H9 (cell line): ENCODE measurements at regions not wholly inside any gene's neighbourhood (a gene's known extent, or its start where the extent isn't known, plus 50 kb on each side); places are given as distances from the start of the nearest gene placed in this dataset.

Source experiments
- DNase-seq: peaks from one replicate; pipeline ENCODE4 v3.0.0-alpha.2; 2017
- H2AFZ ChIP-seq: one replicate; pipeline ENCODE4 v1.6.1; 2013; ENCODE audit warnings: mild to moderate bottlenecking, low read length, control low read depth, moderate library complexity
- H2AK5ac ChIP-seq: 2 replicates; pipeline ENCODE4 v1.6.1; 2013; ENCODE audit warnings: low read length, control low read depth, mixed read lengths; ENCODE audit not compliant: insufficient read length
- H2BK120ac ChIP-seq: one replicate; pipeline ENCODE4 v1.6.1; 2013; ENCODE audit warnings: low read depth, mild to moderate bottlenecking, low read length, control low read depth, inconsistent platforms; ENCODE audit not compliant: poor library complexity, severe bottlenecking
- H2BK12ac ChIP-seq: 2 replicates; pipeline ENCODE4 v1.6.1; 2013; ENCODE audit warnings: low read length, control low read depth, mixed read lengths, low read depth; ENCODE audit not compliant: insufficient read length
- H2BK15ac ChIP-seq: 2 replicates; pipeline ENCODE4 v1.6.1; 2013; ENCODE audit warnings: low read depth, low read length, control low read depth
- H2BK20ac ChIP-seq: one replicate; pipeline ENCODE4 v1.6.1; 2013; ENCODE audit warnings: low read depth, mild to moderate bottlenecking, low read length, control low read depth, inconsistent platforms; ENCODE audit not compliant: poor library complexity, severe bottlenecking
- H2BK5ac ChIP-seq: 2 replicates; pipeline ENCODE4 v1.6.1; 2013; ENCODE audit warnings: low read length, control low read depth, mixed read lengths; ENCODE audit not compliant: insufficient read length
- H3K14ac ChIP-seq: 2 replicates; pipeline ENCODE4 v1.6.1; 2013; ENCODE audit warnings: low read length, control low read depth; ENCODE audit not compliant: insufficient read depth
- H3K18ac ChIP-seq: 2 replicates; pipeline ENCODE4 v1.6.1; 2013; ENCODE audit warnings: low read depth, mild to moderate bottlenecking, mixed read lengths, low read length, control low read depth; ENCODE audit not compliant: insufficient read length
- H3K23ac ChIP-seq: 2 replicates; pipeline ENCODE4 v1.6.1; 2013; ENCODE audit warnings: low read length, control low read depth, mixed read lengths, low read depth; ENCODE audit not compliant: insufficient read length
- H3K23me2 ChIP-seq: 2 replicates; pipeline ENCODE4 v1.6.1; 2013; ENCODE audit warnings: low read depth, mild to moderate bottlenecking, mixed read lengths, low read length, control low read depth; ENCODE audit not compliant: insufficient read length, poor library complexity, severe bottlenecking
- H3K27ac ChIP-seq: 2 replicates; pipeline ENCODE4 v1.5.1; 2013; ENCODE audit warnings: low read length, control low read depth, mixed read lengths, low read depth; ENCODE audit not compliant: insufficient read length
- H3K27me3 ChIP-seq: 2 replicates; pipeline ENCODE4 v1.6.1; 2013; ENCODE audit warnings: low read length, control low read depth, inconsistent platforms; ENCODE audit not compliant: insufficient read depth
- H3K4ac ChIP-seq: 2 replicates; pipeline ENCODE4 v1.6.1; 2013; ENCODE audit warnings: low read depth, mild to moderate bottlenecking, control low read depth, inconsistent platforms, low read length, moderate library complexity
- H3K4me1 ChIP-seq: 2 replicates; pipeline ENCODE4 v1.6.1; 2013; ENCODE audit warnings: low read length, control low read depth, inconsistent platforms; ENCODE audit not compliant: insufficient read depth
- H3K4me2 ChIP-seq: 2 replicates; pipeline ENCODE4 v1.6.1; 2013; ENCODE audit warnings: low read length, control low read depth, mixed read lengths; ENCODE audit not compliant: insufficient read length, insufficient read depth
- H3K56ac ChIP-seq: 2 replicates; pipeline ENCODE4 v1.6.1; 2013; ENCODE audit warnings: low read depth, mild to moderate bottlenecking, mixed read lengths, low read length, control low read depth; ENCODE audit not compliant: insufficient read length
- H3K79me1 ChIP-seq: 2 replicates; pipeline ENCODE4 v1.6.1; 2013; ENCODE audit warnings: low read depth, mild to moderate bottlenecking, moderate library complexity, low read length, control low read depth, inconsistent platforms; ENCODE audit not compliant: insufficient read depth, poor library complexity, severe bottlenecking
- H3K79me2 ChIP-seq: 2 replicates; pipeline ENCODE4 v1.6.1; 2013; ENCODE audit warnings: low read length, control low read depth, inconsistent platforms; ENCODE audit not compliant: insufficient read depth
- H3K9ac ChIP-seq: 2 replicates; pipeline ENCODE4 v1.6.1; 2013; ENCODE audit warnings: low read length, control low read depth, mixed read lengths; ENCODE audit not compliant: insufficient read length; ENCODE audit errors: extremely low read depth
- H3K9me3 ChIP-seq: one replicate; pipeline ENCODE4 v1.6.1; 2013; ENCODE audit warnings: low read depth, low read length, inconsistent platforms; ENCODE audit not compliant: control insufficient read depth
- H3T11ph ChIP-seq: one replicate; pipeline ENCODE4 v1.6.1; 2013; ENCODE audit warnings: mild to moderate bottlenecking, low read length, control low read depth, inconsistent platforms
- H4K20me1 ChIP-seq: one replicate; pipeline ENCODE4 v1.6.1; 2013; ENCODE audit not compliant: control insufficient read depth, insufficient read length, insufficient read depth
- H4K5ac ChIP-seq: 2 replicates; pipeline ENCODE4 v1.6.1; 2013; ENCODE audit warnings: low read depth, mild to moderate bottlenecking, mixed read lengths, low read length, control low read depth; ENCODE audit not compliant: insufficient read length
- H4K8ac ChIP-seq: replicated peaks from 2 replicates; pipeline ENCODE4 v1.6.1; 2013; ENCODE audit warnings: low read length, control low read depth, mixed read lengths, low read depth; ENCODE audit not compliant: insufficient read length
- H4K91ac ChIP-seq: 2 replicates; pipeline ENCODE4 v1.6.1; 2013; ENCODE audit warnings: low read depth, mild to moderate bottlenecking, moderate library complexity, mixed read lengths, low read length, control low read depth; ENCODE audit not compliant: insufficient read length
- H3K27ac Mint-ChIP-seq, 3 experiments: 2 replicates in 2 of 3; 3 replicates in 1 of 3; pipeline ENCODE4 v1.8.0; 2020 to 2021; ENCODE audit warnings: mixed read lengths in 3 of 3, mild to moderate bottlenecking in 1 of 3, moderate library complexity in 1 of 3
- H3K27me3 Mint-ChIP-seq: 2 replicates; pipeline ENCODE4 v1.8.0; 2021; ENCODE audit warnings: low read depth, mild to moderate bottlenecking, moderate library complexity, mixed read lengths
- H3K36me3 Mint-ChIP-seq, 3 experiments: 2 replicates in 2 of 3; 3 replicates in 1 of 3; pipeline ENCODE4 v1.8.0; 2020 to 2021; ENCODE audit warnings: low read depth in 3 of 3, mixed read lengths in 3 of 3; ENCODE audit not compliant: insufficient read depth in 1 of 3
- H3K4me1 Mint-ChIP-seq, 2 experiments: 2 replicates each; pipeline ENCODE4 v1.8.0; 2020; ENCODE audit warnings: mixed read lengths in 2 of 2
- H3K4me3 Mint-ChIP-seq, 2 experiments: 2 replicates in 1 of 2; 3 replicates in 1 of 2; pipeline ENCODE4 v1.8.0; 2020 to 2021; ENCODE audit warnings: mild to moderate bottlenecking in 2 of 2, mixed read lengths in 2 of 2, moderate library complexity in 1 of 2
- H3K9me3 Mint-ChIP-seq, 2 experiments: 2 replicates in 1 of 2; 3 replicates in 1 of 2; pipeline ENCODE4 v1.8.0; 2020; ENCODE audit warnings: mild to moderate bottlenecking in 2 of 2, mixed read lengths in 2 of 2, moderate library complexity in 1 of 2
- WGBS: extraction: QIAGEN DNeasy Blood & Tissue Kit; methylation state at CpG from one replicate; pipeline ENCODE4 v1.1.7; 2013; ENCODE audit warnings: missing lambda C conversion rate, low lambda C conversion rate, mixed read lengths; ENCODE audit not compliant: insufficient read length; ENCODE audit errors: extremely low coverage; 5-methylcytosine and 5-hydroxymethylcytosine counted together
- TF ChIP-seq, protein P1 (sequence below): fragments of 200-600 bp; sonication (generic); conservative IDR thresholded peaks from 3 replicates; pipeline ENCODE4 v1.8.0; 2021; ENCODE audit warnings: antibody characterized with exemption, mild to moderate bottlenecking

DNA sequence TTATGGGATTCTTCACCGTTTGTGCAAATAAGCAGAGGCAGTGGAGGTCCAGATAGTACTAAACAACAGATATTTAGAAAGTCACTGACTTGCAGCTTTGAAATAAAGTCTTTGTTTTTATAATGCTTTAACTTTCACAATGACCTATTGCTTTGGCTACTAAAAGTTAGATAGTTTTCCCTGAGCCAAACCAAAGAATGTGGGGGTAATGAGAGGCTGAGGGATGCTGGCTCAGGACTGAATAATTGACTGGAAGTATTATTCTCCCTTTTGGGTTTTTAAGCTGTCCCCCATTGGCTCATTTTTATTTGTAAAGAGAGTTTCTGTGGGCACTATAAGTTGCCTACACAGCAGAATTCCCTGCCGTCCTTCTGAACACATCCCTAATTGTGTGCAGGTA lies 99.2 kb upstream of the ACTBL2 start:
- Mint-ChIP-seq H3K36me3 (peaks cover 0 to 8% (median 2%) of the 10 kb centered on the region in 3 experiments; a peak in 3 of 7 replicates), H3K4me1 (no peaks in the 10 kb centered on the region), H3K27me3 (no peaks in the 10 kb centered on the region), H3K27ac (no peak overlapping the region), H3K4me3 (no peak overlapping the region), H3K9me3 (peaks cover 0 to 6% of the 10 kb centered on the region in 2 experiments; a peak in 2 of 5 replicates)
- no peaks in the 10 kb centered on the region for H3K79me1 ChIP-seq
- H3T11ph ChIP-seq, result no peak overlapping the region
- no peak overlapping the region for H2BK20ac ChIP-seq
- no peak overlapping the region for H3K4me2 ChIP-seq
- no peak overlapping the region for H4K91ac ChIP-seq
- no peak overlapping the region for H2AK5ac ChIP-seq
- no peak overlapping the region for H3K18ac ChIP-seq
- H3K4ac ChIP-seq, result no peak overlapping the region
- H2AFZ ChIP-seq, result no peak overlapping the region
- TF ChIP-seq, protein P1, sequence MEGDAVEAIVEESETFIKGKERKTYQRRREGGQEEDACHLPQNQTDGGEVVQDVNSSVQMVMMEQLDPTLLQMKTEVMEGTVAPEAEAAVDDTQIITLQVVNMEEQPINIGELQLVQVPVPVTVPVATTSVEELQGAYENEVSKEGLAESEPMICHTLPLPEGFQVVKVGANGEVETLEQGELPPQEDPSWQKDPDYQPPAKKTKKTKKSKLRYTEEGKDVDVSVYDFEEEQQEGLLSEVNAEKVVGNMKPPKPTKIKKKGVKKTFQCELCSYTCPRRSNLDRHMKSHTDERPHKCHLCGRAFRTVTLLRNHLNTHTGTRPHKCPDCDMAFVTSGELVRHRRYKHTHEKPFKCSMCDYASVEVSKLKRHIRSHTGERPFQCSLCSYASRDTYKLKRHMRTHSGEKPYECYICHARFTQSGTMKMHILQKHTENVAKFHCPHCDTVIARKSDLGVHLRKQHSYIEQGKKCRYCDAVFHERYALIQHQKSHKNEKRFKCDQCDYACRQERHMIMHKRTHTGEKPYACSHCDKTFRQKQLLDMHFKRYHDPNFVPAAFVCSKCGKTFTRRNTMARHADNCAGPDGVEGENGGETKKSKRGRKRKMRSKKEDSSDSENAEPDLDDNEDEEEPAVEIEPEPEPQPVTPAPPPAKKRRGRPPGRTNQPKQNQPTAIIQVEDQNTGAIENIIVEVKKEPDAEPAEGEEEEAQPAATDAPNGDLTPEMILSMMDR, result no peak
- H2BK15ac ChIP-seq, result no peak overlapping the region
- H3K9ac ChIP-seq, result no peak overlapping the region
- no peak overlapping the region for H2BK5ac ChIP-seq
- H3K79me2 ChIP-seq, result no peaks in the 10 kb centered on the region
- H2BK120ac ChIP-seq, result no peak overlapping the region
- no peaks in the 10 kb centered on the region for H3K4me1 ChIP-seq
- WGBS, result no CpG with 5 or more reads among the region's 2 CpGs
- no peak overlapping the region for H3K14ac ChIP-seq
- H3K27me3 ChIP-seq, result no peaks in the 10 kb centered on the region
- H2BK12ac ChIP-seq, result no peak overlapping the region
- H4K5ac ChIP-seq, result no peak overlapping the region
- no peak for DNase-seq
- H3K56ac ChIP-seq, result no peak overlapping the region
- no peaks in the 10 kb centered on the region for H3K23me2 ChIP-seq
- H3K23ac ChIP-seq, result no peak overlapping the region
- no peak overlapping the region for H4K8ac ChIP-seq
- H4K20me1 ChIP-seq, result no peaks in the 10 kb centered on the region
- no peaks in the 10 kb centered on the region for H3K9me3 ChIP-seq
- no peak overlapping the region for H3K27ac ChIP-seq
